ENCODE measurements at regions not wholly inside any gene's neighbourhood (a gene's known extent, or its start where the extent isn't known, plus 50 kb on each side); places are given as distances from the start of the nearest gene placed in this dataset.

GRCh38 chr12:3990501-3991280, 117.5 kb upstream of the PARP11 start:
- no peak for TF ChIP-seq FOXM1 (IDR thresholded peaks at IDR 0.05; ENCODE audit: borderline replicate concordance, low read depth)
- TF ChIP-seq RAD21 (IDR thresholded peaks at IDR 0.05; ENCODE audit: low read depth) = no peak

- TF ChIP-seq YY1 (IDR thresholded peaks at IDR 0.05; ENCODE audit: low read depth) (no peak), RAD21 (IDR thresholded peaks at IDR 0.05; ENCODE audit: low read depth) (no peak), TEAD4 (IDR thresholded peaks at IDR 0.05) (no peak), TCF12 (IDR thresholded peaks at IDR 0.05; ENCODE audit: low read depth) (no peak), TAF1 (IDR thresholded peaks at IDR 0.05; ENCODE audit: low read depth) (no peak), FOXM1 (IDR thresholded peaks at IDR 0.05; ENCODE audit: borderline replicate concordance, low read depth) (no peak), CREB1 (IDR thresholded peaks at IDR 0.05; ENCODE audit: low read depth) (no peak), NFIC (IDR thresholded peaks at IDR 0.05) (no peak), EP300 (IDR thresholded peaks at IDR 0.05; ENCODE audit: borderline replicate concordance) (no peak), USF1 (IDR thresholded peaks at IDR 0.05) (no peak), CEBPB (IDR thresholded peaks at IDR 0.05) (no peak), EGR1 (IDR thresholded peaks at IDR 0.05) (no peak), MAX (IDR thresholded peaks at IDR 0.05) (no peak), ZBTB7A (IDR thresholded peaks at IDR 0.05; ENCODE audit: low read depth) (no peak)
- TF ChIP-seq, protein P1, sequence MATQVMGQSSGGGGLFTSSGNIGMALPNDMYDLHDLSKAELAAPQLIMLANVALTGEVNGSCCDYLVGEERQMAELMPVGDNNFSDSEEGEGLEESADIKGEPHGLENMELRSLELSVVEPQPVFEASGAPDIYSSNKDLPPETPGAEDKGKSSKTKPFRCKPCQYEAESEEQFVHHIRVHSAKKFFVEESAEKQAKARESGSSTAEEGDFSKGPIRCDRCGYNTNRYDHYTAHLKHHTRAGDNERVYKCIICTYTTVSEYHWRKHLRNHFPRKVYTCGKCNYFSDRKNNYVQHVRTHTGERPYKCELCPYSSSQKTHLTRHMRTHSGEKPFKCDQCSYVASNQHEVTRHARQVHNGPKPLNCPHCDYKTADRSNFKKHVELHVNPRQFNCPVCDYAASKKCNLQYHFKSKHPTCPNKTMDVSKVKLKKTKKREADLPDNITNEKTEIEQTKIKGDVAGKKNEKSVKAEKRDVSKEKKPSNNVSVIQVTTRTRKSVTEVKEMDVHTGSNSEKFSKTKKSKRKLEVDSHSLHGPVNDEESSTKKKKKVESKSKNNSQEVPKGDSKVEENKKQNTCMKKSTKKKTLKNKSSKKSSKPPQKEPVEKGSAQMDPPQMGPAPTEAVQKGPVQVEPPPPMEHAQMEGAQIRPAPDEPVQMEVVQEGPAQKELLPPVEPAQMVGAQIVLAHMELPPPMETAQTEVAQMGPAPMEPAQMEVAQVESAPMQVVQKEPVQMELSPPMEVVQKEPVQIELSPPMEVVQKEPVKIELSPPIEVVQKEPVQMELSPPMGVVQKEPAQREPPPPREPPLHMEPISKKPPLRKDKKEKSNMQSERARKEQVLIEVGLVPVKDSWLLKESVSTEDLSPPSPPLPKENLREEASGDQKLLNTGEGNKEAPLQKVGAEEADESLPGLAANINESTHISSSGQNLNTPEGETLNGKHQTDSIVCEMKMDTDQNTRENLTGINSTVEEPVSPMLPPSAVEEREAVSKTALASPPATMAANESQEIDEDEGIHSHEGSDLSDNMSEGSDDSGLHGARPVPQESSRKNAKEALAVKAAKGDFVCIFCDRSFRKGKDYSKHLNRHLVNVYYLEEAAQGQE (IDR thresholded peaks at IDR 0.05; ENCODE audit: low read depth) = no peak
Measured at GRCh38 chr12:3989218-3989550, 116.0 kb upstream of the PARP11 start.

DNA sequence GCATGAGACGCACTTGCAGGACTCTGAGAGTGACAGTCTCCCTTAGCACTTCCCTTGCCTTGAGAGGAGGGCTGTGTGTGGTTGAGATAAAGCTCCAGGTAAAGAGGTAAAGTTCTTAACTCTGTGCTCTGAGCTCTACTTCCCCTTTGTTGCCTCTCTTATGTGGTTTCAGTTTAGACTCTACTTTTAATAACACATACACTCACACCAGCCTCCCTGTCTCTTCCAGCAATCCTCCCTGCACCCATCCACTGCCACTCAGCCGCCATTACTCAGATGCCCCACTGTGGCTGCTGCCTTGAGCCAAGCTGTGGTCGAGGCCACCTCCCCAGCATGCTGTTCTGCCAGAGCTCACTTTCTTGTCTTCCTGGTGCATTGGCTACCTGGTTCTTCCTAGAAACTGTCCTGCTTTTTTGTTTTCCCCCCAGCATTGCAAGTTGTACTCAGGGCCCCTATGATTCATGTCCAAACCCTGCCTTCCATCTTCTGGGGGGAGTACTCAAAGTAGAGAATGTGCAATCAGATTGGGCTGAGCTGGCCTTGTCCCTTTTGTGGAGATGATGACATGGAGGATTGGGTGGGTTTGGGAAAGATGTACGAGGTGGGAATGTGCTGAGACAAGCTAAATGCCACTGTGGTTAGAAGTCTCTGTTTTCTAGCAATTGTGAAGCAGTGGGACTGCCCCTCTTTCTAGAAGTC, 115.5 kb upstream of the PARP11 start:
- TF ChIP-seq FOXM1 (IDR thresholded peaks at IDR 0.05; ENCODE audit: borderline replicate concordance, low read depth) = no peak
- TF ChIP-seq RAD21 (IDR thresholded peaks at IDR 0.05; ENCODE audit: low read depth) = no peak
- no peak for TF ChIP-seq MAX (IDR thresholded peaks at IDR 0.05)
- no peak for TF ChIP-seq EP300 (IDR thresholded peaks at IDR 0.05; ENCODE audit: borderline replicate concordance)
- TF ChIP-seq ZBTB7A (IDR thresholded peaks at IDR 0.05; ENCODE audit: low read depth) = no peak
- TF ChIP-seq USF1 (IDR thresholded peaks at IDR 0.05) = no peak
- TF ChIP-seq YY1 (IDR thresholded peaks at IDR 0.05; ENCODE audit: low read depth) = no peak
- no peak for TF ChIP-seq CREB1 (IDR thresholded peaks at IDR 0.05; ENCODE audit: low read depth)
- TF ChIP-seq, protein P1 (IDR thresholded peaks at IDR 0.05; ENCODE audit: low read depth) = no peak
- TF ChIP-seq TAF1 (IDR thresholded peaks at IDR 0.05; ENCODE audit: low read depth) = no peak

DNA sequence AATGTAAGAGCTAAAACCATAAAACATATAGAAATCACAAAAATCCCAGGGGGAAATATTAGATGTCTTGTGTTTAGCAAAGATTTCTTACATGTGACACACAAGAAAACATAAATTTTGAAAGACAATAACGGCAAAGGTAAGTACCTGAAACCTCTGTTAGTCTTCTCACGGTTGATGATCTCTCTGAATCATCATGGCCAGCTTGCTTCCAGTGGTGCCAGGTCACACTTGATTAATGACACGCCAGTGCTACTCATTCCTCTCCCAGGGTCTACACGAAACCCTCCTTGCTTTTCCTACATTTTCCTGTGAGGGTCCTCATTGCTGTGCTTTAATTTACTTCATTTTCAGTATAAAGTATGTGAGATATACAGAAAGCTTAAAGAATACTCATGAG, 114.4 kb upstream of the PARP11 start:
- TF ChIP-seq RAD21 (IDR thresholded peaks at IDR 0.05; ENCODE audit: low read depth) = no peak
- TF ChIP-seq TEAD4 (IDR thresholded peaks at IDR 0.05) = no peak
- TF ChIP-seq TAF1 (IDR thresholded peaks at IDR 0.05; ENCODE audit: low read depth) = no peak
- no peak for TF ChIP-seq NFIC (IDR thresholded peaks at IDR 0.05)
- no peak for TF ChIP-seq MAX (IDR thresholded peaks at IDR 0.05)
- TF ChIP-seq EP300 (IDR thresholded peaks at IDR 0.05; ENCODE audit: borderline replicate concordance) = no peak
- no peak for TF ChIP-seq YY1 (IDR thresholded peaks at IDR 0.05; ENCODE audit: low read depth)
- no peak for TF ChIP-seq CREB1 (IDR thresholded peaks at IDR 0.05; ENCODE audit: low read depth)
- TF ChIP-seq, protein P1 (IDR thresholded peaks at IDR 0.05; ENCODE audit: low read depth) = no peak
- no peak for TF ChIP-seq EGR1 (IDR thresholded peaks at IDR 0.05)
- TF ChIP-seq FOXM1 (IDR thresholded peaks at IDR 0.05; ENCODE audit: borderline replicate concordance, low read depth) = no peak
- TF ChIP-seq USF1 (IDR thresholded peaks at IDR 0.05) = no peak
- TF ChIP-seq TCF12 (IDR thresholded peaks at IDR 0.05; ENCODE audit: low read depth) = no peak
- no peak for TF ChIP-seq CEBPB (IDR thresholded peaks at IDR 0.05)
- no peak for TF ChIP-seq ZBTB7A (IDR thresholded peaks at IDR 0.05; ENCODE audit: low read depth)
